Fibroblast of mammary gland (primary cell): ENCODE measurements at regions not wholly inside any gene's neighbourhood (a gene's known extent, or its start where the extent isn't known, plus 50 kb on each side); places are given as distances from the start of the nearest gene placed in this dataset.

Experiments used
- DNase-seq: peaks from one replicate; pipeline ENCODE4 v3.0.0-alpha.2; 2010; ENCODE audit warnings: low read depth
- H3K4me3 ChIP-seq: 2 replicates; pipeline ENCODE4 v1.5.1; 2011; ENCODE audit warnings: low read depth, mild to moderate bottlenecking, low read length, moderate library complexity; ENCODE audit not compliant: control insufficient read depth
- CTCF ChIP-seq: conservative IDR thresholded peaks from 2 replicates; pipeline ENCODE4 v1.5.1; 2011; ENCODE audit warnings: low read depth, low read length, inconsistent platforms; ENCODE audit not compliant: control insufficient read depth, insufficient read depth

- no peak for TF ChIP-seq CTCF
- DNase-seq: no peak
- H3K4me3 ChIP-seq: no peak overlapping the region
These were observed 333.4 kb upstream of the ATXN7L3B start for GRCh38 chr12:74204236-74204635.

- H3K4me3 ChIP-seq: no peak overlapping the region
- no peak for TF ChIP-seq CTCF
- no peak for DNase-seq
These were observed 309.6 kb upstream of the ATXN7L3B start for GRCh38 chr12:74227846-74228545.

- no peak overlapping the region for H3K4me3 ChIP-seq
- TF ChIP-seq CTCF: no peak
- DNase-seq: no peak
These were observed 308.0 kb upstream of the ATXN7L3B start for GRCh38 chr12:74229671-74230070.

- H3K4me3 ChIP-seq: no peak overlapping the region
- TF ChIP-seq CTCF: no peak
- no peak for DNase-seq
These were observed 302.3 kb upstream of the ATXN7L3B start for GRCh38 chr12:74235342-74235741.

GRCh38 chr12:74241341-74241740 lies 296.3 kb upstream of the ATXN7L3B start:
- H3K4me3 ChIP-seq: no peak overlapping the region
- no peak for TF ChIP-seq CTCF
- no peak for DNase-seq

GRCh38 chr12:74242088-74242487 lies 295.5 kb upstream of the ATXN7L3B start:
- DNase-seq: no peak
- TF ChIP-seq CTCF: no peak
- H3K4me3 ChIP-seq: no peak overlapping the region

GRCh38 chr12:74245458-74245857 lies 292.2 kb upstream of the ATXN7L3B start:
- TF ChIP-seq CTCF: no peak
- H3K4me3 ChIP-seq: no peak overlapping the region
- DNase-seq: no peak
